Loucy (cell line): ENCODE measurements at regions not wholly inside any gene's neighbourhood (a gene's known extent, or its start where the extent isn't known, plus 50 kb on each side); places are given as distances from the start of the nearest gene placed in this dataset.

Experiments
- H2AFZ ChIP-seq: fragments of 200-600 bp; sonication (generic); 2 replicates; pipeline ENCODE4 v1.6.0; 2016; ENCODE audit warnings: antibody characterized with exemption, mild to moderate bottlenecking, low read length, moderate library complexity
- H3F3A ChIP-seq: fragments of 200-600 bp; 2 replicates; pipeline ENCODE4 v1.6.0; 2016; ENCODE audit warnings: antibody characterized with exemption, low read depth, mild to moderate bottlenecking
- H3K27me3 ChIP-seq: fragments of 200-600 bp; sonication (generic); 2 replicates; pipeline ENCODE4 v1.6.1; 2014; ENCODE audit warnings: low read length, mild to moderate bottlenecking; ENCODE audit not compliant: insufficient read depth, poor library complexity, severe bottlenecking
- H3K36me3 ChIP-seq: fragments of 200-600 bp; sonication (generic); 2 replicates; pipeline ENCODE4 v1.6.1; 2016; ENCODE audit warnings: low read length; ENCODE audit not compliant: insufficient read depth
- H3K4me1 ChIP-seq: fragments of 200-600 bp; sonication (generic); 2 replicates; pipeline ENCODE4 v1.5.1; 2014; ENCODE audit warnings: low read length, mild to moderate bottlenecking; ENCODE audit not compliant: insufficient read depth, poor library complexity, severe bottlenecking
- H3K4me2 ChIP-seq: fragments of 200-600 bp; sonication (generic); 2 replicates; pipeline ENCODE4 v1.6.0; 2014; ENCODE audit warnings: antibody characterized with exemption, low read length, low read depth, mild to moderate bottlenecking; ENCODE audit not compliant: poor library complexity, severe bottlenecking
- H3K4me3 ChIP-seq: fragments of 200-600 bp; sonication (generic); 2 replicates; pipeline ENCODE4 v1.5.1; 2014; ENCODE audit warnings: low read length, mild to moderate bottlenecking, mixed read lengths; ENCODE audit not compliant: poor library complexity, severe bottlenecking
- H3K79me2 ChIP-seq: fragments of 200-600 bp; sonication (generic); 2 replicates; pipeline ENCODE4 v1.6.1; 2014; ENCODE audit warnings: low read length; ENCODE audit not compliant: insufficient read depth
- H3K9ac ChIP-seq: fragments of 200-600 bp; sonication (generic); 2 replicates; pipeline ENCODE4 v1.6.0; 2014; ENCODE audit warnings: mild to moderate bottlenecking, low read depth, low read length, moderate library complexity; ENCODE audit not compliant: poor library complexity, severe bottlenecking
- H3K9me2 ChIP-seq: fragments of 200-600 bp; sonication (generic); replicated peaks from 2 replicates; pipeline ENCODE4 v1.6.1; 2016; ENCODE audit warnings: low read depth, low read length, mixed read lengths
- H3K9me3 ChIP-seq: fragments of 200-600 bp; sonication (generic); 2 replicates; pipeline ENCODE4 v1.6.1; 2014; ENCODE audit warnings: mild to moderate bottlenecking, antibody characterized with exemption, low read length, low read depth; ENCODE audit not compliant: insufficient read depth
- H4K20me1 ChIP-seq: fragments of 200-600 bp; sonication (generic); 2 replicates; pipeline ENCODE4 v1.6.0; 2014; ENCODE audit warnings: antibody characterized with exemption, low read length, mild to moderate bottlenecking; ENCODE audit not compliant: insufficient read depth, poor library complexity, severe bottlenecking
- EZH2phosphoT487 ChIP-seq: fragments of 200-600 bp; IDR thresholded peaks from 2 replicates; pipeline ENCODE4 v1.6.1; 2018; ENCODE audit warnings: antibody characterized with exemption, mild to moderate bottlenecking, moderate library complexity, borderline replicate concordance
- TF ChIP-seq, protein P1 (sequence below): fragments of 200-600 bp; sonication (generic); conservative IDR thresholded peaks from 2 replicates; pipeline ENCODE4 v1.5.1; 2014; ENCODE audit warnings: mild to moderate bottlenecking, antibody characterized with exemption, low read length

DNA sequence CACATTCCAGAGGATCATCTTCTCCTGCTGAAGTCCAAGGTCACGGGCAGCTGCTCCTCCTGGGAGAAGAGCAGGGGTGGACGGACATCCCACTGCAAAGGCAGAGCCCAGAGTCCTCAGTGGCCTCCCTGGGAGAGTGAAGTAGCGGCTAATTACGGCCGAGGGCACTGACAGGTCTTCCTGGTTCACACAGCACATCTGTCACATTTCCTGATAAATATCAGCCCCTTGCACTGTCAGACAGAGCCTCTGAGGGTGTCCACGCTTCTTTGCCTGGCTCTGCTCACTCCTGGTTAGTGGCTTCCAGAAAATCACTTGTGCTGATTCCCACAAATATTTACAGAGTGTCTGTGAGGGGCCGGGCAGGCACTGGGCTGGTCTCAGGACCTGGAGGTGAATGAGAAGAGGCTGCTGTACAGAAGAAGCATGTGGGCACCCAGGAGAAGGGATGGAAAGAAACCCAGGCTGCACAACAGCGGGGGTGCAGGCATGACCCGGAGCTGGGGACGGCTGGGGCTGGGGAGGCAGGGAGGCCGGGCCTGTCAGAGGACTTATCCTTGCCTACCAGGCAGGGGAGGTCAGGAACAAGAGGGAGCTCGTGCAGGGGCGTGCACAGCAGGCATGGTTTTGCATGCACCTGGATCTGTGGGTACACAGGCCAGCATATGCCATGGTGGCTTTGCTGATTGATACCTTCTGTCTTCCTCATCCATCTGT, 258.2 kb upstream of the TNRC6C start:
- H3K79me2 ChIP-seq: no peaks in the 10 kb centered on the region
- H3F3A ChIP-seq: no peaks in the 10 kb centered on the region
- H3K36me3 ChIP-seq: no peaks in the 10 kb centered on the region
- H3K4me3 ChIP-seq: no peak overlapping the region
- H4K20me1 ChIP-seq: no peaks in the 10 kb centered on the region
- peaks cover 22% of the 10 kb centered on the region for H3K9me3 ChIP-seq
- peaks cover 36% of the 10 kb centered on the region for H3K4me1 ChIP-seq
- no peaks in the 10 kb centered on the region for H3K27me3 ChIP-seq
- no peak for TF ChIP-seq EZH2phosphoT487
- TF ChIP-seq, protein P1, sequence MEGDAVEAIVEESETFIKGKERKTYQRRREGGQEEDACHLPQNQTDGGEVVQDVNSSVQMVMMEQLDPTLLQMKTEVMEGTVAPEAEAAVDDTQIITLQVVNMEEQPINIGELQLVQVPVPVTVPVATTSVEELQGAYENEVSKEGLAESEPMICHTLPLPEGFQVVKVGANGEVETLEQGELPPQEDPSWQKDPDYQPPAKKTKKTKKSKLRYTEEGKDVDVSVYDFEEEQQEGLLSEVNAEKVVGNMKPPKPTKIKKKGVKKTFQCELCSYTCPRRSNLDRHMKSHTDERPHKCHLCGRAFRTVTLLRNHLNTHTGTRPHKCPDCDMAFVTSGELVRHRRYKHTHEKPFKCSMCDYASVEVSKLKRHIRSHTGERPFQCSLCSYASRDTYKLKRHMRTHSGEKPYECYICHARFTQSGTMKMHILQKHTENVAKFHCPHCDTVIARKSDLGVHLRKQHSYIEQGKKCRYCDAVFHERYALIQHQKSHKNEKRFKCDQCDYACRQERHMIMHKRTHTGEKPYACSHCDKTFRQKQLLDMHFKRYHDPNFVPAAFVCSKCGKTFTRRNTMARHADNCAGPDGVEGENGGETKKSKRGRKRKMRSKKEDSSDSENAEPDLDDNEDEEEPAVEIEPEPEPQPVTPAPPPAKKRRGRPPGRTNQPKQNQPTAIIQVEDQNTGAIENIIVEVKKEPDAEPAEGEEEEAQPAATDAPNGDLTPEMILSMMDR: no peak
- no peak overlapping the region for H3K4me2 ChIP-seq
- no peak overlapping the region for H3K9ac ChIP-seq
- H3K9me2 ChIP-seq: no peaks in the 10 kb centered on the region
- H2AFZ ChIP-seq: no peak overlapping the region

DNA sequence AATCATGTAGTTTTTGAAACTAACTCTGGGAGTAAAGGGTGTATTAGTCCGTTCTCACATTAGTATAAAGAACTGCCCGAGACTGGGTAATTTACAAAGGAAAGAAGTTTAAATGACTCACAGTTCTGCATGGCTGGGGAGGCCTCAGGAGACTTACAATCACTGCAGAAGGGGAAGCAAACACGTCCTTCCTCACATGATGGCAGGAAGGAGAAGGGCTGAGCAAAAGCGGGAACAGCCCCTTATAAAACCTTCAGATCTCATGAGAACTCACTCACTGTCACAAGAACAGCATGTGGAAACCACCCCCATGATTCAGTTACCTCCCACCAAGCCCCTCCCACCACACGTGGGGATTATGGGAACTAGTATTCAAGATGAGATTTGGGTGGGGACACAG, 256.5 kb upstream of the TNRC6C start:
- no peaks in the 10 kb centered on the region for H4K20me1 ChIP-seq
- no peak overlapping the region for H2AFZ ChIP-seq
- H3K9me3 ChIP-seq: peaks cover 31% of the 10 kb centered on the region
- H3K27me3 ChIP-seq: no peaks in the 10 kb centered on the region
- H3K9ac ChIP-seq: no peak overlapping the region
- no peak for TF ChIP-seq EZH2phosphoT487
- TF ChIP-seq, protein P1: no peak
- no peaks in the 10 kb centered on the region for H3K36me3 ChIP-seq
- no peaks in the 10 kb centered on the region for H3K9me2 ChIP-seq
- H3F3A ChIP-seq: no peaks in the 10 kb centered on the region
- H3K4me2 ChIP-seq: no peak overlapping the region
- peaks cover 29% of the 10 kb centered on the region for H3K4me1 ChIP-seq
- no peaks in the 10 kb centered on the region for H3K79me2 ChIP-seq
- no peak overlapping the region for H3K4me3 ChIP-seq

DNA sequence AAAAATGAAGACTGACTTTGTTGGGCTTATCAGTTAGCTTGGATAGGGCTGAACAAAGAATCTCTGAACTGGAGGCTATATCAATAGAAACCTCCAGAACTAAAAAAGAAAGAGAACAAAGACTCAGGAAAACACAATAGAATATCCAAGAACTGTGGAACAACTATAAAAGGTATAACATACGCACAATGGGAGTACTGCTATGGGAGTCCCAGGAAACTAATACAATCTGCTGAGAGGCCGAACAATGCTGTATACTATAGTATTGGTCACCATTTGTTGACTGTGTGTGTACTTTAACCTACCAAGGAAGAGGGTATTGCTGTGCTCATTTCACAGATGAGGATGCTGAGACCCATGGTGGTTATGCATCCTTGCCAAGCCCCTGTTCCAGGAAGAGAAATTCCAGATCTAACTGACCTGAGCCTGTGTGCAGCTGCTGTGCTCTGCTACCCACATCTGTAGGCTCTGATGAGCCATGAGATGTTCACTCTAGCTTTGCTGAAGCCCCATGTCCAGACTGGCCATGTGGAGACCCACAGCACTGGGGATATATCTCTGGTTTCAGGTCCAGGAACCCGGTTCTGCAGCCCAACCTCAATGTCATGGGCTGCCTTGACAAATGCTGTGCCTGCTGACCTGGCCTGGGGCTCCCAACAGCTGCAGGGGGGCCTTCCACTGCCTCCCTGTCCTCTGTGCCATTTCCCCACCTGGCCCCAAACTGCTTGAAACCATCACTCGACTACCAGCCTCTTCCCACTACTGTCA, 254.3 kb upstream of the TNRC6C start:
- peaks cover 7% of the 10 kb centered on the region for H3K4me1 ChIP-seq
- no peak overlapping the region for H3K9ac ChIP-seq
- no peak overlapping the region for H3K4me3 ChIP-seq
- H3K4me2 ChIP-seq: no peak overlapping the region
- no peaks in the 10 kb centered on the region for H3K79me2 ChIP-seq
- no peaks in the 10 kb centered on the region for H4K20me1 ChIP-seq
- no peaks in the 10 kb centered on the region for H3K9me2 ChIP-seq
- H3K9me3 ChIP-seq: peaks cover 31% of the 10 kb centered on the region
- no peaks in the 10 kb centered on the region for H3F3A ChIP-seq
- H3K36me3 ChIP-seq: no peaks in the 10 kb centered on the region
- H3K27me3 ChIP-seq: no peaks in the 10 kb centered on the region
- TF ChIP-seq, protein P1: no peak
- TF ChIP-seq EZH2phosphoT487: no peak
- no peak overlapping the region for H2AFZ ChIP-seq
